ENCODE measurements at regions not wholly inside any gene's neighbourhood (a gene's known extent, or its start where the extent isn't known, plus 50 kb on each side); places are given as distances from the start of the nearest gene placed in this dataset.
"Not testable (repeated sequence)": the region's sequence is repeated elsewhere in the genome, so short reads cannot be mapped to it uniquely, and the experiment has no call there.

DNA sequence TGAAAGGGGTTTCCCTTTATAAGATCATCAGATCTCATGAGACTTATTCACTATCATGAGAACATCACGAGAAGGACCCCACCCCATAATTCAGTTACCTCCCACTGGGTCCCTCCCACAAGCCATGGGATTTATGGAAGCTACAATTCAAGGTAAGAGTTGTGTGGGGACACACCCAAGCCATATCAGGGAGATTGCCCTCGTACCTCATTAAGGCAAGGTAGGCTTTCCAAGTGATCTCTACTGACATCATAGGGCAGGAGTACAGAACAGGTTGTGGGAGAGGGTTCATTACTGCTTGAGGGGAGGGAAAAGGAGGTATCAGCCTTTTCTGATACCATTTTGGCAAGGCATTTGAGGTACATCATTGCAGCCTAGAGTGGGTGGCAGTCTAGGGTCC is 524.6 kb downstream of the PRKD1 start:
- TF ChIP-seq, protein P1, sequence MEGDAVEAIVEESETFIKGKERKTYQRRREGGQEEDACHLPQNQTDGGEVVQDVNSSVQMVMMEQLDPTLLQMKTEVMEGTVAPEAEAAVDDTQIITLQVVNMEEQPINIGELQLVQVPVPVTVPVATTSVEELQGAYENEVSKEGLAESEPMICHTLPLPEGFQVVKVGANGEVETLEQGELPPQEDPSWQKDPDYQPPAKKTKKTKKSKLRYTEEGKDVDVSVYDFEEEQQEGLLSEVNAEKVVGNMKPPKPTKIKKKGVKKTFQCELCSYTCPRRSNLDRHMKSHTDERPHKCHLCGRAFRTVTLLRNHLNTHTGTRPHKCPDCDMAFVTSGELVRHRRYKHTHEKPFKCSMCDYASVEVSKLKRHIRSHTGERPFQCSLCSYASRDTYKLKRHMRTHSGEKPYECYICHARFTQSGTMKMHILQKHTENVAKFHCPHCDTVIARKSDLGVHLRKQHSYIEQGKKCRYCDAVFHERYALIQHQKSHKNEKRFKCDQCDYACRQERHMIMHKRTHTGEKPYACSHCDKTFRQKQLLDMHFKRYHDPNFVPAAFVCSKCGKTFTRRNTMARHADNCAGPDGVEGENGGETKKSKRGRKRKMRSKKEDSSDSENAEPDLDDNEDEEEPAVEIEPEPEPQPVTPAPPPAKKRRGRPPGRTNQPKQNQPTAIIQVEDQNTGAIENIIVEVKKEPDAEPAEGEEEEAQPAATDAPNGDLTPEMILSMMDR (IDR thresholded peaks at IDR 0.05; ENCODE audit: borderline replicate concordance, control extremely low read depth, extremely low read depth, insufficient read depth, missing control alignments): no peak
- in situ Hi-C loops (cut with MboI; ENCODE audit: low sequenced_read_pairs, unreplicated experiment): no loop called here
- DNase-seq (ENCODE audit: low spot score): no peak

- in situ Hi-C loops (cut with MboI; ENCODE audit: low sequenced_read_pairs, unreplicated experiment): no loop called here
- no peak for DNase-seq (ENCODE audit: low spot score)
- TF ChIP-seq, protein P1 (IDR thresholded peaks at IDR 0.05; ENCODE audit: borderline replicate concordance, control extremely low read depth, extremely low read depth, insufficient read depth, missing control alignments): no peak
Observed at GRCh38 chr14:29410581-29410980, 517.1 kb downstream of the PRKD1 start.

GRCh38 chr14:29414931-29415330 is 512.7 kb downstream of the PRKD1 start:
- in situ Hi-C loops (cut with MboI; ENCODE audit: low sequenced_read_pairs, unreplicated experiment); DNase-seq (ENCODE audit: low spot score): not testable (repeated sequence)

DNA sequence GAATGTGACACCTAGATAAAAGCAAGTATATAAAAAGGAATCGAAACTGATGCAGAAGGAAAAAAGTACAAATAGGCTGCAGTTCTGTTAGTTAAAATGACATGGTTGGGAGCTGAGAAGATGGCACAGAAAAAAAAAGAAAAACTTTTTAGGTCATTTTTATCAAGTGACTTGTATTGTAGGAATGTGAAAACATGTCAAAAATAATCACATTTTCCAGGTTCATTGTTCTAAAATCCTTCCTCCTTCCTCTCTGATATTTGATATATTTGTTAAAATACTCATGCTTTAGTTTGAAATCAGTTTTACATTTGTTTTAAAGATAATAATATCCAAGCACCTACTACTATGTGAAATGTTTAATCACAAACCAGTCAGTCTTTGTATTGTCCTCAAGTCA is 507.9 kb downstream of the PRKD1 start:
- TF ChIP-seq, protein P1 (IDR thresholded peaks at IDR 0.05; ENCODE audit: borderline replicate concordance, control extremely low read depth, extremely low read depth, insufficient read depth, missing control alignments): no peak
- DNase-seq (ENCODE audit: low spot score): no peak
- in situ Hi-C loops (cut with MboI; ENCODE audit: low sequenced_read_pairs, unreplicated experiment): no loop called here

DNA sequence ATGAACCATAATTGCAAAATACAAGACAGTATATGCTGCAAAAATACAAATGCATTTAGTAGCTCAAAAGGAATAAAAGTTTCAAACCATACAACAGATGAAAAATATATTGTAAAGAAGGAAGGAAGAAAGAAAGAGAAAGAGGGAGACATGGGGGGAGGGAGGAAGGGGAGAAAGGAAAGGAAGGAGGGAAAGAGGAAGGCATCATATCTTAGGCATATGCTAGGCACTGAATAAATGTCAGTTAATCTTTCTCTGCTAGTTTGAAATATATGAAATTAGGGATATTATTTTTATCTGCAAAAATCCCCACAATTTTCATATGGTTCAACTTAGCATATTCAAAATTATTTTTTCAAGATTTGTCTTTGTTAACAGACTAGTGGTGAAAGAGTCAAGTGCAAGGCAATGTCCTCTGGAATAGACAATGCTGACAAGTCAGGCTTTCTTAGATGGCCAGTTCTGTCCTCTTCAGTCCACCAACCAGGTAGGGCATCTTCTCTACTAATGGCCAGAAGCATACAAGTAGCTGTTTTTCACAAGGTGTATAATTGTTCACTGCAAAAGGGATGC is 506.4 kb downstream of the PRKD1 start:
- TF ChIP-seq, protein P1 (IDR thresholded peaks at IDR 0.05; ENCODE audit: borderline replicate concordance, control extremely low read depth, extremely low read depth, insufficient read depth, missing control alignments): no peak
- in situ Hi-C loops (cut with MboI; ENCODE audit: low sequenced_read_pairs, unreplicated experiment): no loop called here
- DNase-seq (ENCODE audit: low spot score): no peak

DNA sequence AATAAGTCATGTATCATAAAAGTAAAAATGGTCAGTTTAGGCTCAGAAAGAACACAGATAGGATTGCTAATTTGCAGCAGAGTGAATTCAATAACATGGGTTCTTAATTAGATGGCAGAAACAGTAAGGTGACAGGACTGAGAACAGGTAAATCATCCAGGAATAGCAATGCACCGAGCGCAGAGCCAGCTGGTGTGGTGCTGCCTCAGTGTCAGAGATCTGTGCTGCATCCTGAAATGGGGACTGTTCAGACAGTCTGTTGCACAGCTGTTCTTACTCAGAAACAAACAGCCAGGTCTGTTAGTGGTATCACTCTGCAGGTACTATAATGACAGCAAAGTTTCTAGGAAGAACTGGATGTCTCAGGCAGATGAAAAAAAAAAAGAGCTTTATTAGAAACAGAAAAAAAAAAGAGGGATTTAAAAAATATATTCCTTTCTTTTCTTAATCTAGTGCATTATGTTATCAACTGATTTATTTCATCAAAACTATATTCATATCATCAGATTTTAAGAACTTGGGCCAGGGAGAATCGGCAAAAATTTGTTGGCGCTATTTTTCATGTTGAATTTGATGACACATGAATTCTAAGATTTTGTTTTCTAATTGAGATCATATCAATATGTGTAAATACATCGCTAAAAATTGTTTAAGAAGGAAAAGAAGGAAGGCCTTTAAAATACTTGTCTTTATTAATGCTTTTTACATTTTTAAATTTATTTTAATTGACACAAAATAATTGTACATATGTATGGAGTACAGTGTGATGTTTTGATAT is 501.8 kb downstream of the PRKD1 start:
- in situ Hi-C loops (cut with MboI; ENCODE audit: low sequenced_read_pairs, unreplicated experiment): no loop called here
- DNase-seq (ENCODE audit: low spot score): no peak
- TF ChIP-seq, protein P1 (IDR thresholded peaks at IDR 0.05; ENCODE audit: borderline replicate concordance, control extremely low read depth, extremely low read depth, insufficient read depth, missing control alignments): no peak

- TF ChIP-seq, protein P1 (IDR thresholded peaks at IDR 0.05; ENCODE audit: borderline replicate concordance, control extremely low read depth, extremely low read depth, insufficient read depth, missing control alignments): no peak
- in situ Hi-C loops (cut with MboI; ENCODE audit: low sequenced_read_pairs, unreplicated experiment): no loop called here
- no peak for DNase-seq (ENCODE audit: low spot score)
Observed at GRCh38 chr14:29442696-29443095, 485.0 kb downstream of the PRKD1 start.

All from GM13976 (cell line).